ENCODE measurements at regions not wholly inside any gene's neighbourhood (a gene's known extent, or its start where the extent isn't known, plus 50 kb on each side); places are given as distances from the start of the nearest gene placed in this dataset.

- TF ChIP-seq CTCF (IDR thresholded peaks at IDR 0.05; ENCODE audit: extremely low read depth, insufficient read depth, missing control alignments), result no peak
- DNase-seq (ENCODE audit: low spot score), result no peak
- in situ Hi-C loops (cut with MboI; ENCODE audit: low pct_unique_long_range_greater_than_20kb, low sequenced_read_pairs, unreplicated experiment), result no loop called here
These were observed 119.8 kb downstream of the TENT4A start for GRCh38 chr5:6832994-6833393.

GRCh38 chr5:6833406-6833805 is 120.2 kb downstream of the TENT4A start:
- TF ChIP-seq CTCF (IDR thresholded peaks at IDR 0.05; ENCODE audit: extremely low read depth, insufficient read depth, missing control alignments), result no peak
- DNase-seq (ENCODE audit: low spot score), result no peak
- in situ Hi-C loops (cut with MboI; ENCODE audit: low pct_unique_long_range_greater_than_20kb, low sequenced_read_pairs, unreplicated experiment), result no loop called here

GRCh38 chr5:6837095-6837494 is 123.9 kb downstream of the TENT4A start:
- DNase-seq (ENCODE audit: low spot score), result no peak
- in situ Hi-C loops (cut with MboI; ENCODE audit: low pct_unique_long_range_greater_than_20kb, low sequenced_read_pairs, unreplicated experiment), result no loop called here
- no peak for TF ChIP-seq CTCF (IDR thresholded peaks at IDR 0.05; ENCODE audit: extremely low read depth, insufficient read depth, missing control alignments)

GRCh38 chr5:6837519-6838110 is 124.4 kb downstream of the TENT4A start:
- in situ Hi-C loops (cut with MboI; ENCODE audit: low pct_unique_long_range_greater_than_20kb, low sequenced_read_pairs, unreplicated experiment), result no loop called here
- TF ChIP-seq CTCF (IDR thresholded peaks at IDR 0.05; ENCODE audit: extremely low read depth, insufficient read depth, missing control alignments), result peak; percentile 68
- DNase-seq (ENCODE audit: low spot score), result no peak

GRCh38 chr5:6838736-6839135 is 125.5 kb downstream of the TENT4A start:
- in situ Hi-C loops (cut with MboI; ENCODE audit: low pct_unique_long_range_greater_than_20kb, low sequenced_read_pairs, unreplicated experiment), result no loop called here
- DNase-seq (ENCODE audit: low spot score), result no peak
- no peak for TF ChIP-seq CTCF (IDR thresholded peaks at IDR 0.05; ENCODE audit: extremely low read depth, insufficient read depth, missing control alignments)

GRCh38 chr5:6840136-6840793 is 127.0 kb downstream of the TENT4A start:
- DNase-seq (ENCODE audit: low spot score), result no peak
- TF ChIP-seq CTCF (IDR thresholded peaks at IDR 0.05; ENCODE audit: extremely low read depth, insufficient read depth, missing control alignments), result no peak
- in situ Hi-C loops (cut with MboI; ENCODE audit: low pct_unique_long_range_greater_than_20kb, low sequenced_read_pairs, unreplicated experiment), result no loop called here

Measured in GM13977 (cell line).